ENCODE measurements at regions not wholly inside any gene's neighbourhood (a gene's known extent, or its start where the extent isn't known, plus 50 kb on each side); places are given as distances from the start of the nearest gene placed in this dataset.

DNA sequence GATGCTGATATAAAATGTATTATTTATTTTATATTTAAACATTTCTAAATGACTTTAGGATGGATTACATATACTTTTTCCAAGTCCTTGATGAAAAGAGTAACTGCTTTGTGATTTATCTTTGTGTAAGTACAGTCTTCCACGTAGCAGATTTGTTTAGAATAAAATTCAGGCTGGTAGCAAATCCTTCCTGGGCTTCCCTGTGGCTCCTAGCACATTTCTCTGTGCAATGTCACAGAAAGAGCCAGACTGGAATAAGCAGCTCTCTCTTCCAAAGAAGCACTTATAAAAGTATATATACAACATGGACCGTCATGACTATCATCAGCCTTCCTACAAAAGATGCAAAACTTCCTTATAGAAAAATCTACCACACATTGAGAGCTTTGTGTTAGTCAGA is 388.6 kb downstream of the ACTL7B start:
- Mint-ChIP-seq H3K36me3 (ENCODE audit: insufficient read depth) (no peaks in the 10 kb centered on the region), H3K27me3 (peaks cover 52% of the 10 kb centered on the region), H3K4me3 (ENCODE audit: low read depth) (no peak overlapping the region), H3K9me3 (ENCODE audit: low read depth) (peaks cover 5% of the 10 kb centered on the region), H3K27ac (no peak overlapping the region), H3K4me1 (ENCODE audit: low read depth) (no peaks in the 10 kb centered on the region)
- TF ChIP-seq, protein P1, sequence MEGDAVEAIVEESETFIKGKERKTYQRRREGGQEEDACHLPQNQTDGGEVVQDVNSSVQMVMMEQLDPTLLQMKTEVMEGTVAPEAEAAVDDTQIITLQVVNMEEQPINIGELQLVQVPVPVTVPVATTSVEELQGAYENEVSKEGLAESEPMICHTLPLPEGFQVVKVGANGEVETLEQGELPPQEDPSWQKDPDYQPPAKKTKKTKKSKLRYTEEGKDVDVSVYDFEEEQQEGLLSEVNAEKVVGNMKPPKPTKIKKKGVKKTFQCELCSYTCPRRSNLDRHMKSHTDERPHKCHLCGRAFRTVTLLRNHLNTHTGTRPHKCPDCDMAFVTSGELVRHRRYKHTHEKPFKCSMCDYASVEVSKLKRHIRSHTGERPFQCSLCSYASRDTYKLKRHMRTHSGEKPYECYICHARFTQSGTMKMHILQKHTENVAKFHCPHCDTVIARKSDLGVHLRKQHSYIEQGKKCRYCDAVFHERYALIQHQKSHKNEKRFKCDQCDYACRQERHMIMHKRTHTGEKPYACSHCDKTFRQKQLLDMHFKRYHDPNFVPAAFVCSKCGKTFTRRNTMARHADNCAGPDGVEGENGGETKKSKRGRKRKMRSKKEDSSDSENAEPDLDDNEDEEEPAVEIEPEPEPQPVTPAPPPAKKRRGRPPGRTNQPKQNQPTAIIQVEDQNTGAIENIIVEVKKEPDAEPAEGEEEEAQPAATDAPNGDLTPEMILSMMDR (IDR thresholded peaks at IDR 0.05; ENCODE audit: unreplicated experiment) = no peak
- no peak for DNase-seq (ENCODE audit: low spot score, unreplicated experiment)

DNA sequence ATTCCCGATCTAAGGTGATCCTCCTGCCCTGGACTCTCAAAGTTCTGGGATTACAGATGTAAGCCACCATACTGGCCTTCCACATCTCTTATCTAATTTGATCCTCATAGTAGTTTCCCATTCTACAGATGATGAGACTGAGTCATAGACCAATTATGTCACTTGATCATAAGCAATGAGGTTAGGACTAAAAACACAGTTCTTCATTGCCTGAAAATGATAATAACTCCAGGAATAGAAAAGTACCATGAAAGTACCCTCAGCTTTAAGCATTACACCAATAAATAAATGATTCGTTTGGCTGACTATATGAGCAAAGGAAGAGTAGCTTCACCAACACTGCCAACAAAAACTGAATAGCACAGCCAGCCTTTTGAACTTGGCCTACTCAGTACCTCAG is 389.5 kb downstream of the ACTL7B start:
- Mint-ChIP-seq H3K27me3 (peaks cover 55% of the 10 kb centered on the region), H3K27ac (no peak overlapping the region), H3K4me1 (ENCODE audit: low read depth) (no peaks in the 10 kb centered on the region), H3K36me3 (ENCODE audit: insufficient read depth) (no peaks in the 10 kb centered on the region), H3K9me3 (ENCODE audit: low read depth) (peaks cover 5% of the 10 kb centered on the region), H3K4me3 (ENCODE audit: low read depth) (no peak overlapping the region)
- DNase-seq (ENCODE audit: low spot score, unreplicated experiment) = no peak
- TF ChIP-seq, protein P1 (IDR thresholded peaks at IDR 0.05; ENCODE audit: unreplicated experiment) = no peak

DNA sequence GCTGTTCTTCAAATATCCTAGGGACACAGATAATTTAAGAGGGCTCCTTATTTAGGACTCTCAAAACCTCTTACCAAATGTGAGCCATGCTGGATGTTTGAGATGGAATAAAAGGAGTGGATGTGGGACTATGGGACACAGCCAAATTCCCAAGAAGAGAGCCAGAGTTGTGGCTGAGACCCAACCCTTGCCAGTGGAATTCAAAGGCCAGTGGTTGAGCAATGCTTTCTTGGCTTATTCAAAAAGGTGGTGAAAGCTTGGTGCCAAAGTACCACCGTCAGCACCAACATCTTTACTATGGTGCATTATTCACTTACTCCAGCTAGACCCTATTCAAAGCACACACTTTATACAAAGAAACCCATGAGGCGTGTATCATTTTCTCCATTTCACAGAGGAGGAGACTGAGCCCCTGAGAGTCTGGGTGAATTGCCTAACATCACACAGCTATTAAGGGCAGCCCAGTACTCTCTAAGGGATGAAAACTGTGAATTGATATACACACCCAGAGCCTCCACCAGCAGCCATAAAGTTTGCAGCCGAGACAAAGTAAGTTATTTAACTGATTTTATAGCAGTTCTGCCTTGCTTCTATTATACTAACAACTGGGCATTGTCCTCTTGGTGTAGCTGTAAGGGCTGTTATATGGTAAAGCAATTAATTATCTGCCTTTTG is 391.7 kb downstream of the ACTL7B start:
- Mint-ChIP-seq H3K36me3 (ENCODE audit: insufficient read depth) (no peaks in the 10 kb centered on the region), H3K27me3 (peaks cover 64% of the 10 kb centered on the region), H3K27ac (no peak overlapping the region), H3K4me3 (ENCODE audit: low read depth) (no peak overlapping the region), H3K9me3 (ENCODE audit: low read depth) (peaks cover 5% of the 10 kb centered on the region), H3K4me1 (ENCODE audit: low read depth) (no peaks in the 10 kb centered on the region)
- DNase-seq (ENCODE audit: low spot score, unreplicated experiment) = no peak
- TF ChIP-seq, protein P1 (IDR thresholded peaks at IDR 0.05; ENCODE audit: unreplicated experiment) = no peak

DNA sequence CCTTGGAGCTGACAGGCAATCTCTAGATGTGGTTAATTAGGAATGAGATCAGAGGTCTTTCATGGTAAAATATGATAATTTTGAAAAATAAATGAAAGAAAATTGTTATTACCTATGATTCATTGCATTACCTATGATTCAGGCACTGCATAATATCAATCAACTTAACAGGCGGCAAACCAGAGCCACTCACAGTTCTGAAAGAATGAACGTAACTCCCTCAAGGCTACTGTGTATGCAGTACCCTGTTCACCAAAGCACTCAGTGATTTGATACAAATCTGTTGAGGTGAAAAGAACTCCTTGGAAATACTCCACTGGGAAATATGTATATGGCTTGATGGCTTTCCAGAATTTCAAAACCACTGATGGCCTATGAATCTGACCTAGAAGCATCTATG is 398.9 kb downstream of the ACTL7B start:
- DNase-seq (ENCODE audit: low spot score, unreplicated experiment) = no peak
- Mint-ChIP-seq H3K27me3 (peaks cover 41% of the 10 kb centered on the region), H3K4me1 (ENCODE audit: low read depth) (no peaks in the 10 kb centered on the region), H3K27ac (no peak overlapping the region), H3K9me3 (ENCODE audit: low read depth) (no peaks in the 10 kb centered on the region), H3K4me3 (ENCODE audit: low read depth) (no peak overlapping the region), H3K36me3 (ENCODE audit: insufficient read depth) (no peaks in the 10 kb centered on the region)
- TF ChIP-seq, protein P1 (IDR thresholded peaks at IDR 0.05; ENCODE audit: unreplicated experiment) = no peak

DNA sequence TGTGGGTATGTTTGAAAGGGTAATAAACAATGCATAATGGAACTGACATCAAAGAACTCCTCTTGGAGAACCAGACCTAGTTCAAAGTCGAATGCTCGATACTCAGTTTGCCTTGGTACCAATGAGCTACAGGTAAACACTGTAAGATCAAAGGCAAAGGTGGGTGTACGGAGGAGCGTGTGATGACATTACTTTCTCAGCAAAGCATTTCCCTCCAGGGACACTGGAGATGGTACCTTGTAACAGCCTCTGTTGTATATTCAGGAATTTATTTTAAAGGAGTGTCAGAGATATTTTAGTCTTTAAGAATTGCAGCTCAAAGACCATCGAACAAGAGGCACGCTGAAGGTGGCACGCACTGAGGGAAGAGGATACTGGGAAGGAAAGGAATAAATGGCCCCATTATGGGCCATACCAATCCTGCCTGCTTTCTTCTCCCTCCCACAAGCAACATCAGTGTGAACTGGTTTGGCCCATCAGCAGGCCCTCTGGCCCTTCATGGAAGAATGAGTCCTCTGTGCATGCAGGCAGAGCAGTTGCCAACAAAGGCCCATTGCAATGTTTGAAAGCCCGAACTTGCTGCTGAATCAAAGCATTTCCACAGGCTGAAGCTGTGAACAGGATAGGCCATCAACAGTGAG is 410.2 kb downstream of the ACTL7B start:
- H3K4me3 Mint-ChIP-seq (ENCODE audit: low read depth) = no peak overlapping the region
- H3K4me1 Mint-ChIP-seq (ENCODE audit: low read depth) = peaks cover 18% of the 10 kb centered on the region
- no peaks in the 10 kb centered on the region for H3K9me3 Mint-ChIP-seq (ENCODE audit: low read depth)
- H3K27me3 Mint-ChIP-seq = peaks cover 23% of the 10 kb centered on the region
- DNase-seq (ENCODE audit: low spot score, unreplicated experiment) = no peak
- peak overlapping the region; percentile 17 for H3K27ac Mint-ChIP-seq
- TF ChIP-seq, protein P1 (IDR thresholded peaks at IDR 0.05; ENCODE audit: unreplicated experiment) = no peak
- no peaks in the 10 kb centered on the region for H3K36me3 Mint-ChIP-seq (ENCODE audit: insufficient read depth)
